DOHH2 (cell line): ENCODE measurements at regions not wholly inside any gene's neighbourhood (a gene's known extent, or its start where the extent isn't known, plus 50 kb on each side); places are given as distances from the start of the nearest gene placed in this dataset.

Experiments used
- H3F3A ChIP-seq: fragments of 200-600 bp; sonication (generic), shearing (Covaris generic); 2 replicates; pipeline ENCODE4 v1.6.0; 2016; ENCODE audit warnings: antibody characterized with exemption, mild to moderate bottlenecking; ENCODE audit not compliant: control insufficient read depth, insufficient read depth
- H3K27ac ChIP-seq: fragments of 200-600 bp; sonication (generic); 2 replicates; pipeline ENCODE4 v1.5.1; 2014; ENCODE audit warnings: low read depth, mild to moderate bottlenecking, low read length, moderate library complexity
- H3K27me3 ChIP-seq: fragments of 200-600 bp; sonication (generic); 2 replicates; pipeline ENCODE4 v1.6.1; 2014; ENCODE audit warnings: mild to moderate bottlenecking, low read length, mixed read lengths; ENCODE audit not compliant: control insufficient read depth
- H3K36me3 ChIP-seq: fragments of 200-600 bp; sonication (generic); 2 replicates; pipeline ENCODE4 v1.6.1; 2014; ENCODE audit warnings: mild to moderate bottlenecking, low read length, moderate library complexity, mixed read lengths; ENCODE audit not compliant: control insufficient read depth
- H3K4me1 ChIP-seq: fragments of 200-600 bp; sonication (generic); 2 replicates; pipeline ENCODE4 v1.6.1; 2014; ENCODE audit warnings: mild to moderate bottlenecking, low read length, mixed read lengths; ENCODE audit not compliant: control insufficient read depth
- H3K4me2 ChIP-seq: fragments of 200-600 bp; sonication (generic); 2 replicates; pipeline ENCODE4 v1.6.0; 2014; ENCODE audit warnings: mild to moderate bottlenecking, low read length, moderate library complexity
- H3K4me3 ChIP-seq: fragments of 200-600 bp; sonication (generic); 2 replicates; pipeline ENCODE4 v1.5.1; 2014; ENCODE audit warnings: mild to moderate bottlenecking, low read length, mixed read lengths
- H3K79me2 ChIP-seq: fragments of 200-600 bp; sonication (generic); 2 replicates; pipeline ENCODE4 v1.6.1; 2014; ENCODE audit warnings: mild to moderate bottlenecking, low read length, mixed read lengths; ENCODE audit not compliant: control insufficient read depth
- H3K9me2 ChIP-seq: fragments of 200-600 bp; sonication (generic); replicated peaks from 2 replicates; pipeline ENCODE4 v1.6.1; 2014; ENCODE audit warnings: mild to moderate bottlenecking, low read length, mixed read lengths; ENCODE audit not compliant: control insufficient read depth
- H3K9me3 ChIP-seq: fragments of 200-600 bp; sonication (generic); 2 replicates; pipeline ENCODE4 v1.6.1; 2014; ENCODE audit warnings: antibody characterized with exemption, low read length, mixed read lengths; ENCODE audit not compliant: control insufficient read depth, insufficient read depth
- H4K20me1 ChIP-seq: fragments of 200-600 bp; sonication (generic); 2 replicates; pipeline ENCODE4 v1.6.0; 2014; ENCODE audit warnings: low read depth, mild to moderate bottlenecking, antibody characterized with exemption, low read length, moderate library complexity; ENCODE audit not compliant: control insufficient read depth, insufficient read depth
- CTCF ChIP-seq: fragments of 200-600 bp; sonication (generic); IDR thresholded peaks from one replicate; pipeline ENCODE4 v1.5.1; 2014; ENCODE audit warnings: antibody characterized with exemption, mild to moderate bottlenecking, low read depth, low read length; ENCODE audit not compliant: poor library complexity, severe bottlenecking
- EZH2phosphoT487 ChIP-seq: fragments of 200-600 bp; sonication (generic); IDR thresholded peaks from 2 replicates; pipeline ENCODE4 v1.6.1; 2017; ENCODE audit warnings: borderline replicate concordance, mild to moderate bottlenecking, antibody characterized with exemption, low read length, moderate library complexity, mixed read lengths

- Histone ChIP-seq H3K36me3 (no peaks in the 10 kb centered on the region), H3K79me2 (no peaks in the 10 kb centered on the region), H4K20me1 (no peaks in the 10 kb centered on the region), H3K4me2 (no peak overlapping the region), H3K9me3 (no peaks in the 10 kb centered on the region), H3K27ac (no peak overlapping the region), H3F3A (no peaks in the 10 kb centered on the region), H3K9me2 (no peaks in the 10 kb centered on the region), H3K4me1 (no peaks in the 10 kb centered on the region), H3K4me3 (no peak overlapping the region), H3K27me3 (no peaks in the 10 kb centered on the region)
- TF ChIP-seq EZH2phosphoT487 (no peak), CTCF (no peak)
These were observed 513.9 kb upstream of the NXPH2 start for GRCh38 chr2:139293992-139294548.

- Histone ChIP-seq H3K79me2 (no peaks in the 10 kb centered on the region), H3K4me2 (no peak overlapping the region)
- TF ChIP-seq CTCF (no peak), EZH2phosphoT487 (no peak)
These were observed 500.9 kb upstream of the NXPH2 start for GRCh38 chr2:139281124-139281523.

GRCh38 chr2:139271879-139272278, 491.7 kb upstream of the NXPH2 start:
- Histone ChIP-seq H4K20me1 (no peaks in the 10 kb centered on the region), H3K27ac (no peak overlapping the region), H3K9me2 (no peaks in the 10 kb centered on the region), H3K4me3 (no peak overlapping the region), H3K79me2 (no peaks in the 10 kb centered on the region), H3K4me2 (no peak overlapping the region), H3K27me3 (no peaks in the 10 kb centered on the region), H3K36me3 (no peaks in the 10 kb centered on the region), H3F3A (no peaks in the 10 kb centered on the region), H3K9me3 (no peaks in the 10 kb centered on the region), H3K4me1 (no peaks in the 10 kb centered on the region)
- no peak for TF ChIP-seq CTCF
- no peak for TF ChIP-seq EZH2phosphoT487

More at GRCh38 chr2:139281124-139281523, 500.9 kb upstream of the NXPH2 start:
- no peak overlapping the region for H3K4me3 ChIP-seq
- no peaks in the 10 kb centered on the region for H3K9me2 ChIP-seq
- H3K36me3 ChIP-seq: no peaks in the 10 kb centered on the region
- no peaks in the 10 kb centered on the region for H4K20me1 ChIP-seq
- no peak overlapping the region for H3K27ac ChIP-seq
- no peaks in the 10 kb centered on the region for H3K27me3 ChIP-seq
- H3K9me3 ChIP-seq: no peaks in the 10 kb centered on the region
- H3F3A ChIP-seq: no peaks in the 10 kb centered on the region
- no peaks in the 10 kb centered on the region for H3K4me1 ChIP-seq
